Gastrocnemius medialis (tissue), 4 donors: ENCODE measurements at regions not wholly inside any gene's neighbourhood (a gene's known extent, or its start where the extent isn't known, plus 50 kb on each side); places are given as distances from the start of the nearest gene placed in this dataset.

ENCODE experiments used
- ATAC-seq, 2 donors: fragments of 150-250 bp; one replicate each; pipeline ENCODE4 v1.9.1; 2016
- DNase-seq, 2 donors: peaks; one replicate each; pipeline ENCODE4 v3.0.0-alpha.2; 2019
- H3K27ac ChIP-seq, 4 donors: fragments of 200-600 bp; sonication (generic); 1 replicate in 1 of 4; 2 replicates in 3 of 4; pipeline ENCODE4 v1.5.1; 2016 to 2018; ENCODE audit warnings: mild to moderate bottlenecking in 2 of 4, moderate library complexity in 1 of 4
- H3K27me3 ChIP-seq, 3 donors: fragments of 200-600 bp; sonication (generic) in 2 of 3; 1 replicate in 1 of 3; 2 replicates in 2 of 3; pipeline versions ENCODE4 v1.5.1 to v1.6.0; 2016 to 2019; ENCODE audit warnings: mild to moderate bottlenecking in 1 of 3, moderate library complexity in 1 of 3
- H3K36me3 ChIP-seq, 2 donors: fragments of 200-600 bp; sonication (generic) in 1 of 2; one replicate each; pipeline ENCODE4 v1.5.1; 2017 to 2018
- H3K4me1 ChIP-seq, 2 donors: fragments of 200-600 bp; sonication (generic) in 1 of 2; one replicate each; pipeline ENCODE4 v1.5.1; 2016 to 2017; ENCODE audit warnings: mild to moderate bottlenecking in 2 of 2
- H3K4me3 ChIP-seq, 4 donors: fragments of 200-600 bp; sonication (generic) in 3 of 4; 1 replicate in 1 of 4; 2 replicates in 3 of 4; pipeline ENCODE4 v1.5.1; 2016 to 2019; ENCODE audit warnings: mild to moderate bottlenecking in 2 of 4
- H3K9me3 ChIP-seq, 3 donors: fragments of 200-600 bp; sonication (generic) in 2 of 3; 1 replicate in 1 of 3; 2 replicates in 2 of 3; pipeline ENCODE4 v1.5.1; 2016 to 2019
- CTCF ChIP-seq, 5 experiments: fragments of 450-650 bp in 3 of 5; fragments of 200-600 bp in 2 of 5; sonication (generic) in 2 of 5; IDR thresholded peaks in 4 of 5; conservative IDR thresholded peaks in 1 of 5; 1 replicate in 4 of 5; 2 replicates in 1 of 5; pipeline ENCODE4 v1.5.1; 2016 to 2019; ENCODE audit warnings: antibody characterized with exemption in 5 of 5, mild to moderate bottlenecking in 3 of 5, moderate library complexity in 3 of 5
- POLR2A ChIP-seq, 2 donors: fragments of 450-650 bp; IDR thresholded peaks; one replicate each; pipeline ENCODE4 v1.6.1; 2017; ENCODE audit warnings: antibody characterized with exemption in 2 of 2, mild to moderate bottlenecking in 2 of 2, moderate library complexity in 2 of 2
- in situ Hi-C, 4 donors: fragments of 200-750 bp; cut with MboI; loops; one replicate each; pipeline versions ENCODE4 v1.15.0 to v1.8.0; 2017; ENCODE audit warnings: low sequenced_read_pairs in 4 of 4
- intact Hi-C: fragments of 100-400 bp; cut with DNase I; formaldehyde crosslinking; loops from one replicate; pipeline ENCODE4 v1.15.1; 2023; ENCODE audit warnings: low total_unique reads

GRCh38 chr18:77905011-77905410 is 655.4 kb downstream of the GALR1 start:
- Histone ChIP-seq H3K4me3 (no peak overlapping the region), H3K9me3 (no peaks in the 10 kb centered on the region), H3K4me1 (no peaks in the 10 kb centered on the region), H3K27me3 (no peaks in the 10 kb centered on the region), H3K27ac (no peak overlapping the region), H3K36me3 (no peaks in the 10 kb centered on the region)
- ATAC-seq (no peak), DNase-seq (no peak)
- TF ChIP-seq CTCF (IDR thresholded peaks at IDR 0.05 in 4 of 5, conservative IDR thresholded peaks at IDR 0.05 in 1 of 5) (no peak), POLR2A (IDR thresholded peaks at IDR 0.05) (no peak)
- in situ Hi-C loops (no loop called here), intact Hi-C loops (loop anchor here (10.0 kb wide), 1 partner anchor 1340 kb away; no protein-coding TSS in a partner anchor)

DNA sequence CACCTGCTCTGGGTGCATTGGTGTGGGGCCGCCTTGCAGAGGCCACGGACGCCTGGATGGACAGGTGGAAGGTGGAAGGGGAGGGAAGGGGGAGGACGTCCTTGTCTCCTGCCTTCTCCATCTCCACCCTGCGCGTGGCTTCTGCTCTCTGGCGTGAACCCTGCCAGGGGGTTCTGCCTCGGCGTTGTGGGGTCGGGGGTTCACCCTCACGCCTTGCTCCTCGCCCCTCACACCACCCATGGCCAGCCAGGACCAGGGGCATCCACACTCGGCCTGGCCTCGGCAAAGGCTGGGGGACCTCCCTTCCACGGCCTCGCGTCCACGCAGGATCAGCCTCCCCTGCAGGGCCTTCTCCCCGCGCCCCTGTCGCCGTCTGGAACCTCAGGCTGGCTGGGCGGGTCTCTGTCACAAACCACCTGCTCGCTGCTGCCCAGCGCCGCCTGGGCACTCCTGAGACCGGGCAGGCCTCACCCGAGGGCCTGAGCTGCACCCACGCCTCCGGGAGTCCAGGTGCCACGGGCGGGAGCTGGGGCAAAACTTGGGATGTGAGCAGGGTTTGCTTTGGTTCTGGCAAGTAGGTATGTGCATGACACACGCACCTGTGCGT is 655.9 kb downstream of the GALR1 start:
- Histone ChIP-seq H3K36me3 (no peaks in the 10 kb centered on the region), H3K4me1 (no peaks in the 10 kb centered on the region), H3K27ac (no peak overlapping the region), H3K4me3 (no peak overlapping the region), H3K27me3 (no peaks in the 10 kb centered on the region), H3K9me3 (no peaks in the 10 kb centered on the region)
- in situ Hi-C loops = no loop called here
- no peak for ATAC-seq
- intact Hi-C loops = loop anchor here (10.0 kb wide), 1 partner anchor 1339 kb away; no protein-coding TSS in a partner anchor
- no peak for DNase-seq
- TF ChIP-seq CTCF (IDR thresholded peaks at IDR 0.05 in 4 of 5, conservative IDR thresholded peaks at IDR 0.05 in 1 of 5) = no peak
- no peak for TF ChIP-seq POLR2A (IDR thresholded peaks at IDR 0.05)

- DNase-seq (no peak), ATAC-seq (no peak)
- Histone ChIP-seq H3K36me3 (no peaks in the 10 kb centered on the region), H3K27ac (no peak overlapping the region), H3K9me3 (no peaks in the 10 kb centered on the region), H3K27me3 (peaks cover 0 to 4% (median 0%) of the 10 kb centered on the region in 3 donors), H3K4me1 (no peaks in the 10 kb centered on the region), H3K4me3 (no peak overlapping the region)
- intact Hi-C loops = loop anchor here (10.0 kb wide), 1 partner anchor 1339 kb away; no protein-coding TSS in a partner anchor
- in situ Hi-C loops = no loop called here
- TF ChIP-seq POLR2A (IDR thresholded peaks at IDR 0.05) (no peak), CTCF (IDR thresholded peaks at IDR 0.05 in 4 of 5, conservative IDR thresholded peaks at IDR 0.05 in 1 of 5) (no peak)
Observed at GRCh38 chr18:77906103-77906892, 656.6 kb downstream of the GALR1 start.

- ATAC-seq = no peak
- no peak overlapping the region for H3K4me3 ChIP-seq
Observed at GRCh38 chr18:77910347-77910746, 660.7 kb downstream of the GALR1 start.

More at GRCh38 chr18:77910347-77910746, 660.7 kb downstream of the GALR1 start:
- TF ChIP-seq CTCF (IDR thresholded peaks at IDR 0.05 in 4 of 5, conservative IDR thresholded peaks at IDR 0.05 in 1 of 5) (no peak), POLR2A (IDR thresholded peaks at IDR 0.05) (no peak)
- H3K36me3 ChIP-seq = no peaks in the 10 kb centered on the region
- peaks cover 0 to 7% (median 3%) of the 10 kb centered on the region in 3 donors for H3K27me3 ChIP-seq
- no peaks in the 10 kb centered on the region for H3K4me1 ChIP-seq
- no peak for DNase-seq
- H3K27ac ChIP-seq = no peak overlapping the region
- H3K9me3 ChIP-seq = no peaks in the 10 kb centered on the region
- intact Hi-C loops (no loop called here), in situ Hi-C loops (no loop called here)
